Caco-2 (cell line): ENCODE measurements at regions not wholly inside any gene's neighbourhood (a gene's known extent, or its start where the extent isn't known, plus 50 kb on each side); places are given as distances from the start of the nearest gene placed in this dataset.
A peak's percentile ranks its signal among the peaks of the same experiment; 100 is the strongest.

Experiments
- BruUV-seq: library from RNA; stranded (reverse); fragments of 400-500 nt; replicated peaks from 2 replicates; lab custom pipeline; 2021; lab: Mats Ljungman, UMichigan
- CTCF ChIA-PET: fragments of 300-600 bp; sonication (Branson Sonifier 250); formaldehyde crosslinking; loops from one replicate; lab custom pipeline; 2022; ENCODE audit warnings: antibody characterized with exemption; lab: Charles Lee
- POLR2A ChIA-PET: fragments of 300-600 bp; sonication (Branson Sonifier 250); formaldehyde crosslinking; loops from one replicate; lab custom pipeline; 2022; ENCODE audit warnings: antibody characterized with exemption; lab: Charles Lee
- DNase-seq, 2 experiments: peaks; one replicate each; pipeline versions ENCODE4 v3.0.0 to v3.0.0-alpha.2; 2020 to 2022
- H3K27me3 ChIP-seq: replicated peaks from 2 replicates; pipeline ENCODE4 v1.6.0; 2011; ENCODE audit warnings: low read length; ENCODE audit not compliant: control insufficient read depth, insufficient read depth
- H3K36me3 ChIP-seq: 2 replicates; pipeline ENCODE4 v1.5.1; 2011; ENCODE audit warnings: low read length; ENCODE audit not compliant: control insufficient read depth, insufficient read depth
- H3K4me1 ChIP-seq: fragments of 250-450 bp; sonication (Bioruptor Pico); 2 replicates; pipeline ENCODE4 v1.5.1; 2020; ENCODE audit warnings: mild to moderate bottlenecking
- H3K4me3 ChIP-seq: 2 replicates; pipeline ENCODE4 v1.5.1; 2011; ENCODE audit warnings: low read depth, mild to moderate bottlenecking, control low read depth, low read length
- H3K9me3 ChIP-seq: fragments of 250-450 bp; sonication (Bioruptor Pico); 2 replicates; pipeline ENCODE4 v1.5.1; 2020; ENCODE audit warnings: mild to moderate bottlenecking, moderate library complexity
- H3K27ac Mint-ChIP-seq: one replicate; pipeline ENCODE4 v1.8.0; 2022; ENCODE audit warnings: mixed read lengths; ENCODE audit not compliant: unreplicated experiment
- H3K27me3 Mint-ChIP-seq: one replicate; pipeline ENCODE4 v1.8.0; 2022; ENCODE audit warnings: mixed read lengths; ENCODE audit not compliant: insufficient read depth, unreplicated experiment
- H3K36me3 Mint-ChIP-seq: one replicate; pipeline ENCODE4 v1.8.0; 2022; ENCODE audit warnings: mild to moderate bottlenecking, mixed read lengths; ENCODE audit not compliant: insufficient read depth, unreplicated experiment
- H3K4me1 Mint-ChIP-seq: one replicate; pipeline ENCODE4 v1.8.0; 2022; ENCODE audit warnings: low read depth, mixed read lengths; ENCODE audit not compliant: unreplicated experiment
- H3K4me3 Mint-ChIP-seq: one replicate; pipeline ENCODE4 v1.8.0; 2022; ENCODE audit warnings: mild to moderate bottlenecking, moderate library complexity, mixed read lengths; ENCODE audit not compliant: unreplicated experiment
- H3K9me3 Mint-ChIP-seq: one replicate; pipeline ENCODE4 v1.8.0; 2022; ENCODE audit warnings: mixed read lengths; ENCODE audit not compliant: unreplicated experiment
- intact Hi-C: fragments of 100-400 bp; cut with micrococcal nuclease; formaldehyde crosslinking; loops from one replicate; pipeline ENCODE4 v1.10.0; 2022; ENCODE audit not compliant: unreplicated experiment
- TF ChIP-seq, protein P1 (sequence below), 2 experiments: fragments of 200-600 bp in 1 of 2; IDR thresholded peaks; 1 replicate in 1 of 2; 2 replicates in 1 of 2; pipeline versions ENCODE4 v1.5.1 to v1.8.0; 2011 to 2022; ENCODE audit warnings: antibody characterized with exemption in 1 of 2, control low read depth in 1 of 2, inconsistent platforms in 1 of 2, low read depth in 1 of 2, low read length in 1 of 2, mild to moderate bottlenecking in 1 of 2, moderate library complexity in 1 of 2; ENCODE audit not compliant: insufficient read depth in 1 of 2, severe bottlenecking in 1 of 2, unreplicated experiment in 1 of 2

DNA sequence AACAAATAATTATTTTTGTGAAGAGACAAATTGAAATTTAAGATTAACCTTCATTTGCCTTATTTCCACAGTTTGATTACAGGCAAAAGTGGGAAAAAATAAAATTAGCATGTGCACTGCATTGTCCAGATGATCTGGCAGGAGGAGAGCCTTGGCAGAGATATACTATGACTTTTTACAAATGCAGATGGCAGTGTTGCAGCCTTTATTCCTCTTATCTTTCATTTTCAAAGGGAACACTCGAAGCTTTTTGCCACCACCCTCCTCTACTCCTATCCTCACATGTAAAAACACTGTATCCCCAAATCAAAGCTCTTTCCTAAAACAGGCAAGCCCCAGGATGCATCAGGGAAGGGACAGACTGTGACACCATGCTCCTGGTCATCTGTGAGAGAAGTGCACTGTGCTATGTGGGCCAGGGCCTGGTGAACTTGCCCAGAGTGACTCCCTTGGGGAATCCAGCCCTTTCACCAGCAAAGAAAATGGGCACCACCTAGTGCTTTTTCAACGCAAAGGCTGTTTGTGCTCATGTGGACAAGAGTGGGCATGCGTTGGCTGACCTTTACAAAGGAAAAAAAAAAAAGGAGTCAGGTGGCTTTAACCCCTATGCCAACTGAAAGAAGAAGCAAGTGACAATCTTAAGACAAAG lies 74.7 kb upstream of the ETAA1 start:
- no peak overlapping the region for H3K4me3 ChIP-seq
- no peaks in the 10 kb centered on the region for H3K4me1 Mint-ChIP-seq
- no peaks in the 10 kb centered on the region for H3K36me3 Mint-ChIP-seq
- no peaks in the 10 kb centered on the region for H3K36me3 ChIP-seq
- BruUV-seq, result no TSS peak
- no peaks in the 10 kb centered on the region for H3K27me3 ChIP-seq
- intact Hi-C loops, result loop anchor here (1.0 to 10.0 kb wide), 7 partner anchors 45 to 895 kb away; no protein-coding TSS in a partner anchor
- DNase-seq, result peak; percentile 59 to 64
- CTCF ChIA-PET, result no interaction called here
- no peaks in the 10 kb centered on the region for H3K9me3 ChIP-seq
- H3K4me1 ChIP-seq, result no peaks in the 10 kb centered on the region
- peaks cover 6% of the 10 kb centered on the region for H3K27me3 Mint-ChIP-seq
- POLR2A ChIA-PET, result no interaction called here
- no peaks in the 10 kb centered on the region for H3K9me3 Mint-ChIP-seq
- TF ChIP-seq, protein P1, sequence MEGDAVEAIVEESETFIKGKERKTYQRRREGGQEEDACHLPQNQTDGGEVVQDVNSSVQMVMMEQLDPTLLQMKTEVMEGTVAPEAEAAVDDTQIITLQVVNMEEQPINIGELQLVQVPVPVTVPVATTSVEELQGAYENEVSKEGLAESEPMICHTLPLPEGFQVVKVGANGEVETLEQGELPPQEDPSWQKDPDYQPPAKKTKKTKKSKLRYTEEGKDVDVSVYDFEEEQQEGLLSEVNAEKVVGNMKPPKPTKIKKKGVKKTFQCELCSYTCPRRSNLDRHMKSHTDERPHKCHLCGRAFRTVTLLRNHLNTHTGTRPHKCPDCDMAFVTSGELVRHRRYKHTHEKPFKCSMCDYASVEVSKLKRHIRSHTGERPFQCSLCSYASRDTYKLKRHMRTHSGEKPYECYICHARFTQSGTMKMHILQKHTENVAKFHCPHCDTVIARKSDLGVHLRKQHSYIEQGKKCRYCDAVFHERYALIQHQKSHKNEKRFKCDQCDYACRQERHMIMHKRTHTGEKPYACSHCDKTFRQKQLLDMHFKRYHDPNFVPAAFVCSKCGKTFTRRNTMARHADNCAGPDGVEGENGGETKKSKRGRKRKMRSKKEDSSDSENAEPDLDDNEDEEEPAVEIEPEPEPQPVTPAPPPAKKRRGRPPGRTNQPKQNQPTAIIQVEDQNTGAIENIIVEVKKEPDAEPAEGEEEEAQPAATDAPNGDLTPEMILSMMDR (IDR thresholded peaks at IDR 0.05; ENCODE audit: insufficient read depth in 1 of 2, low read depth in 1 of 2, low read length in 1 of 2, severe bottlenecking in 1 of 2, unreplicated experiment in 1 of 2), result peak; percentile 39 to 64
- no peak overlapping the region for H3K4me3 Mint-ChIP-seq
- H3K27ac Mint-ChIP-seq, result no peak overlapping the region

DNA sequence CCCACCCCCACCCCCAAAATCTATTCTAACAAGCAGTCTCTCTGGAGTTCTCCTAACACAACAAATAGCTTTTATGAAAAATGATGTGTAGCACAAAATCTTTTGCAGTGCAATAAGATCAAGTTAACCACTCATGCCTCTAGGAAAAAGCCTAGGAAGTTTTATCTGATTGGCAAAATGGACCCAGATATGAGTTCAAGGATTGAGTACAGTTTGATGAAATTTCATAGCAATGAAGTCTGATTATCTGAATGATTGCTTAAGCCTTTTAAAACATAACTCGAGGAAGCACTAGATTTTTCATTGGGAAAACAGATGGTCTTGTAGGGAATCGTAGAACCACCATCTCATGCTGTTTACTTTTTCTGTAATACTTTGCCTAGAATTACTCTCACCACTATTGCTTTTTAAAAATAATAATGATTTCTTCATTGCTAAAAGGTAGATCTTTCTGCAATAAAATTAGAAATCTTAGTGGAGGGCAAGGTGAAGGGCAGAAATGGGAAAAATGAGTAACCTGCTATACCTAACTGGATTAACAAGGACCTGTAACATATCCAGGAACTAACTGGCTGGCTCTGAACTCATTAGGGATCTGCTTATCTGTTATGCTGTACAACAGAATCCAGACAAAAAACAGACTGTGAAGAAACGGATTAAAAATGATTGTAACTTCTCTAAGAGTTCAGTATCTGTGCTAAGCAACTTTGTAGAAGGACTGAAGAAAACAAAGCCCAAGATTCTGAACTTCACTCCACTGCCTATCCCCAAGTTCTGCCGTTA lies 73.7 kb upstream of the ETAA1 start:
- Mint-ChIP-seq H3K27me3 (peaks cover 6% of the 10 kb centered on the region), H3K27ac (no peak overlapping the region), H3K4me3 (no peak overlapping the region), H3K36me3 (no peaks in the 10 kb centered on the region), H3K9me3 (no peaks in the 10 kb centered on the region), H3K4me1 (no peaks in the 10 kb centered on the region)
- H3K4me1 ChIP-seq, result no peaks in the 10 kb centered on the region
- no TSS peak for BruUV-seq
- H3K4me3 ChIP-seq, result no peak overlapping the region
- intact Hi-C loops, result loop anchor here (2.0 to 10.0 kb wide), 4 partner anchors 89 to 896 kb away; no protein-coding TSS in a partner anchor
- no peaks in the 10 kb centered on the region for H3K27me3 ChIP-seq
- H3K36me3 ChIP-seq, result no peaks in the 10 kb centered on the region
- TF ChIP-seq, protein P1 (IDR thresholded peaks at IDR 0.05; ENCODE audit: insufficient read depth in 1 of 2, low read depth in 1 of 2, low read length in 1 of 2, severe bottlenecking in 1 of 2, unreplicated experiment in 1 of 2), result no peak
- POLR2A ChIA-PET, result no interaction called here
- no peaks in the 10 kb centered on the region for H3K9me3 ChIP-seq
- CTCF ChIA-PET, result no interaction called here
- no peak for DNase-seq

DNA sequence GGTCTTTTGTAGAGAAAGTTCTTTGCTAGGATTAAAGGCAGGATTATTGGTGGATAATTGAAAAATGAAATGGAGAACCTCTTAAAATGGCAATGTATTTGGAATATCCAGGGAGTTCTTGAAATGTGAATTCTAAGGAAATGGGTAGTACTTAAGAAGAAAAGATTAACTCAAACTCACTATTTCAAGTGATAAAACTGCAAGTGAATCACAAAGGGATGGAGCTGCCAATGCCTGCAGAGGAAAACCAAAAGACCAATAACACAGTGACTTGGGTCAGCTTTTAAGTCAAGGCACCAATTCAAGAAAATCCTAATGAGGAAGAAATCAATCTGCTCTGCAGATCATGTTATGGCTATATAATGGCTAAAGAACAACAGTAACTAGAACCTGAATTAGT lies 67.6 kb upstream of the ETAA1 start:
- Mint-ChIP-seq H3K9me3 (no peaks in the 10 kb centered on the region), H3K4me1 (no peaks in the 10 kb centered on the region), H3K27ac (no peak overlapping the region), H3K36me3 (no peaks in the 10 kb centered on the region), H3K4me3 (no peak overlapping the region), H3K27me3 (peaks cover 15% of the 10 kb centered on the region)
- DNase-seq, result no peak
- BruUV-seq, result no TSS peak
- Histone ChIP-seq H3K4me3 (no peak overlapping the region), H3K9me3 (no peaks in the 10 kb centered on the region), H3K27me3 (no peaks in the 10 kb centered on the region), H3K36me3 (no peaks in the 10 kb centered on the region), H3K4me1 (no peaks in the 10 kb centered on the region)
- CTCF ChIA-PET, result no interaction called here
- intact Hi-C loops, result loop anchor here (10.0 kb wide), 2 partner anchors 345 to 515 kb away; no protein-coding TSS in a partner anchor
- TF ChIP-seq, protein P1 (IDR thresholded peaks at IDR 0.05; ENCODE audit: insufficient read depth in 1 of 2, low read depth in 1 of 2, low read length in 1 of 2, severe bottlenecking in 1 of 2, unreplicated experiment in 1 of 2), result no peak
- POLR2A ChIA-PET, result no interaction called here
